Osteocyte (in vitro differentiated cells): ENCODE measurements at regions not wholly inside any gene's neighbourhood (a gene's known extent, or its start where the extent isn't known, plus 50 kb on each side); places are given as distances from the start of the nearest gene placed in this dataset.

Experiments used
- DNase-seq: peaks from one replicate; pipeline ENCODE4 v3.0.0; 2021; ENCODE audit warnings: mixed read lengths; ENCODE audit not compliant: unreplicated experiment; ENCODE audit errors: extremely low spot score
- H3K27ac Mint-ChIP-seq: one replicate; pipeline ENCODE4 v1.8.0; 2021; ENCODE audit warnings: mild to moderate bottlenecking, mixed read lengths; ENCODE audit not compliant: unreplicated experiment
- H3K27me3 Mint-ChIP-seq: one replicate; pipeline ENCODE4 v1.8.0; 2021; ENCODE audit warnings: mixed read lengths; ENCODE audit not compliant: unreplicated experiment
- H3K36me3 Mint-ChIP-seq: one replicate; pipeline ENCODE4 v1.8.0; 2021; ENCODE audit warnings: mixed read lengths; ENCODE audit not compliant: unreplicated experiment
- H3K4me1 Mint-ChIP-seq: one replicate; pipeline ENCODE4 v1.8.0; 2021; ENCODE audit warnings: mixed read lengths; ENCODE audit not compliant: unreplicated experiment
- H3K4me3 Mint-ChIP-seq: one replicate; pipeline ENCODE4 v1.8.0; 2021; ENCODE audit warnings: mild to moderate bottlenecking, moderate library complexity, mixed read lengths; ENCODE audit not compliant: unreplicated experiment
- H3K9me3 Mint-ChIP-seq: one replicate; pipeline ENCODE4 v1.8.0; 2021; ENCODE audit warnings: mixed read lengths; ENCODE audit not compliant: unreplicated experiment
- CTCF ChIP-seq: fragments of 200-600 bp; sonication (generic); IDR thresholded peaks from 2 replicates; pipeline ENCODE4 v1.5.0; 2021; ENCODE audit warnings: antibody characterized with exemption, mild to moderate bottlenecking, moderate library complexity

- no peak overlapping the region for H3K27ac Mint-ChIP-seq
- DNase-seq, result no peak
- no peaks in the 10 kb centered on the region for H3K36me3 Mint-ChIP-seq
- H3K4me1 Mint-ChIP-seq, result peaks cover 72% of the 10 kb centered on the region
- H3K4me3 Mint-ChIP-seq, result no peak overlapping the region
- no peaks in the 10 kb centered on the region for H3K27me3 Mint-ChIP-seq
- TF ChIP-seq CTCF, result no peak
- peaks cover 7% of the 10 kb centered on the region for H3K9me3 Mint-ChIP-seq
Observed at GRCh38 chr13:106375085-106375484, 160.4 kb downstream of the EFNB2 start.

- H3K4me3 Mint-ChIP-seq, result no peak overlapping the region
- H3K36me3 Mint-ChIP-seq, result no peaks in the 10 kb centered on the region
- no peaks in the 10 kb centered on the region for H3K27me3 Mint-ChIP-seq
- TF ChIP-seq CTCF, result no peak
- H3K27ac Mint-ChIP-seq, result no peak overlapping the region
- H3K4me1 Mint-ChIP-seq, result peaks cover 76% of the 10 kb centered on the region
- no peak for DNase-seq
- H3K9me3 Mint-ChIP-seq, result peaks cover 7% of the 10 kb centered on the region
Observed at GRCh38 chr13:106374631-106375030, 160.8 kb downstream of the EFNB2 start.

- peaks cover 7% of the 10 kb centered on the region for H3K9me3 Mint-ChIP-seq
- H3K27me3 Mint-ChIP-seq, result no peaks in the 10 kb centered on the region
- peaks cover 76% of the 10 kb centered on the region for H3K4me1 Mint-ChIP-seq
- H3K36me3 Mint-ChIP-seq, result no peaks in the 10 kb centered on the region
- TF ChIP-seq CTCF, result no peak
- no peak for DNase-seq
- H3K27ac Mint-ChIP-seq, result peak overlapping the region; percentile 80
- H3K4me3 Mint-ChIP-seq, result no peak overlapping the region
Observed at GRCh38 chr13:106373989-106374572, 161.4 kb downstream of the EFNB2 start.

- no peak for TF ChIP-seq CTCF
- Mint-ChIP-seq H3K4me3 (no peak overlapping the region), H3K9me3 (peaks cover 1% of the 10 kb centered on the region), H3K27ac (peak overlapping the region; percentile 80), H3K4me1 (peaks cover 76% of the 10 kb centered on the region), H3K27me3 (no peaks in the 10 kb centered on the region), H3K36me3 (no peaks in the 10 kb centered on the region)
- no peak for DNase-seq
Observed at GRCh38 chr13:106373304-106373988, 162.0 kb downstream of the EFNB2 start.

- no peak for TF ChIP-seq CTCF
- H3K4me1 Mint-ChIP-seq, result peaks cover 78% of the 10 kb centered on the region
- no peaks in the 10 kb centered on the region for H3K36me3 Mint-ChIP-seq
- peak overlapping the region; percentile 80 for H3K27ac Mint-ChIP-seq
- H3K9me3 Mint-ChIP-seq, result no peaks in the 10 kb centered on the region
- DNase-seq, result no peak
- H3K4me3 Mint-ChIP-seq, result no peak overlapping the region
- H3K27me3 Mint-ChIP-seq, result no peaks in the 10 kb centered on the region
Observed at GRCh38 chr13:106372199-106373155, 163.0 kb downstream of the EFNB2 start.
